Left colon (tissue), 2 donors: ENCODE measurements at regions not wholly inside any gene's neighbourhood (a gene's known extent, or its start where the extent isn't known, plus 50 kb on each side); places are given as distances from the start of the nearest gene placed in this dataset.

Experiments used
- ATAC-seq: fragments of 200-7000 bp; cut with Tn5 transposase; one replicate; pipeline ENCODE4 v1.9.1; 2020; ENCODE audit warnings: mild to moderate bottlenecking, moderate library complexity
- DNase-seq, 2 donors: peaks; one replicate each; pipeline ENCODE4 v3.0.0-alpha.2; 2020
- intact Hi-C, 2 donors: fragments of 100-400 bp; cut with DNase I in 1 of 2; cut with micrococcal nuclease in 1 of 2; formaldehyde crosslinking; loops; one replicate each; pipeline versions ENCODE4 v1.11.2 to v1.14.0; 2022; cut with DNase I, micrococcal nuclease
- donor health status: DM: no; HTN: no; CAD: no.
- donor health status: DM: yes; HTN: yes; CAD: no.

- ATAC-seq: no peak
- intact Hi-C loops: no loop called here
- no peak for DNase-seq
Measured at GRCh38 chr11:27865105-27865504, 164.8 kb upstream of the BDNF start.

- intact Hi-C loops: no loop called here
- ATAC-seq: no peak
- no peak for DNase-seq
Measured at GRCh38 chr11:27864611-27865010, 164.4 kb upstream of the BDNF start.

GRCh38 chr11:27864091-27864491 lies 163.8 kb upstream of the BDNF start:
- ATAC-seq (peak; percentile 99), DNase-seq (peak; percentile 50 to 66)
- intact Hi-C loops: no loop called here

- no peak for ATAC-seq
Measured at GRCh38 chr11:27863637-27864036, 163.4 kb upstream of the BDNF start.

GRCh38 chr11:27861706-27862430 lies 161.6 kb upstream of the BDNF start:
- no peak for ATAC-seq
- DNase-seq: no peak
- intact Hi-C loops: no loop called here

More at GRCh38 chr11:27863637-27864036, 163.4 kb upstream of the BDNF start:
- DNase-seq: no peak
- intact Hi-C loops: no loop called here

GRCh38 chr11:27860811-27861210 lies 160.6 kb upstream of the BDNF start:
- ATAC-seq (no peak), DNase-seq (no peak)
- intact Hi-C loops: no loop called here

GRCh38 chr11:27858866-27859265 lies 158.6 kb upstream of the BDNF start:
- intact Hi-C loops: no loop called here
- ATAC-seq (no peak), DNase-seq (no peak)

- ATAC-seq (no peak), DNase-seq (no peak)
- intact Hi-C loops: no loop called here
Measured at GRCh38 chr11:27857588-27857987, 157.3 kb upstream of the BDNF start.

- DNase-seq (no peak), ATAC-seq (no peak)
- intact Hi-C loops: no loop called here
Measured at GRCh38 chr11:27857014-27857413, 156.8 kb upstream of the BDNF start.

- DNase-seq (no peak), ATAC-seq (no peak)
- intact Hi-C loops: no loop called here
Measured at GRCh38 chr11:27848423-27848822, 148.2 kb upstream of the BDNF start.

GRCh38 chr11:27847496-27847895 lies 147.2 kb upstream of the BDNF start:
- ATAC-seq (no peak), DNase-seq (no peak)
- intact Hi-C loops: no loop called here

GRCh38 chr11:27842290-27842689 lies 142.0 kb upstream of the BDNF start:
- DNase-seq (no peak), ATAC-seq (no peak)
- intact Hi-C loops: no loop called here

GRCh38 chr11:27841023-27841422 lies 140.8 kb upstream of the BDNF start:
- intact Hi-C loops: no loop called here
- ATAC-seq (no peak), DNase-seq (no peak)

- no peak for ATAC-seq
- no peak for DNase-seq
- intact Hi-C loops: no loop called here
Measured at GRCh38 chr11:27839226-27839913, 139.1 kb upstream of the BDNF start.

GRCh38 chr11:27838674-27839073 lies 138.4 kb upstream of the BDNF start:
- intact Hi-C loops: no loop called here
- DNase-seq (no peak), ATAC-seq (no peak)

- intact Hi-C loops: no loop called here
- ATAC-seq: no peak
- no peak for DNase-seq
Measured at GRCh38 chr11:27837895-27838563, 137.8 kb upstream of the BDNF start.

GRCh38 chr11:27830206-27830605 lies 130.0 kb upstream of the BDNF start:
- no peak for DNase-seq
- intact Hi-C loops: no loop called here
- no peak for ATAC-seq

GRCh38 chr11:27820249-27820648 lies 120.0 kb upstream of the BDNF start:
- DNase-seq (no peak), ATAC-seq (no peak)
- intact Hi-C loops: no loop called here

- ATAC-seq: no peak
- intact Hi-C loops: no loop called here
Measured at GRCh38 chr11:27816197-27816596, 115.9 kb upstream of the BDNF start.

GRCh38 chr11:27812341-27812740 lies 112.1 kb upstream of the BDNF start:
- DNase-seq (no peak), ATAC-seq (no peak)
- intact Hi-C loops: no loop called here

More at GRCh38 chr11:27816197-27816596, 115.9 kb upstream of the BDNF start:
- DNase-seq: no peak
